ENCODE measurements at regions not wholly inside any gene's neighbourhood (a gene's known extent, or its start where the extent isn't known, plus 50 kb on each side); places are given as distances from the start of the nearest gene placed in this dataset.

DNA sequence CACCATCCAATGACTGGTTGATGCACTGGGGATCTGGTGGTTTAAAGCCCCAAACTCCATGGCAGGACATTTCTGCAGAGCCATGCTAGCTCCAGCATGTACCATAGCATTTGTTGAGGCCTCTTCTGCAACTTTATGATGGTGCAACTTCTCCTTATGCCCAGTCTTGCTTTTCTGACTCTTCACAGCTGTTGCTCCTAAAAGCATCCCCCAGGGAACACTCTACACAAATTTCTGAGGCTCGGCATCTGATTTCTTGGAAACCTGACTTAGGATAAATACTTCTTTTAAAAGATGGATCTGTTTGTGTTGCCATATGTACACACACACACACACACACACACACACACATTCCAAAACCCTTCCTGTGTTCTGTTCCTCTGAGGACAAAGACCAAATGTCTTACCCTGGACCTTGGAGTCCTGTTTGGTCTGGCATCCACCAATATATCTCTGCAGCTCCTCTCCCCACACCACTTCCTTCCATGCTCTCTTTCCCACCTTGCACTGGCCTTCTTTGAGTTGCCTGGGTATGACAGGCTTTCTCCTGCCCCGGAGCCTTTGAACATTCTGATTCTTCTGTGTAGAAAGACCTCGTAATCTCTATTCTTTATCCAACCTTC is 388.5 kb upstream of the ZNF507 start:
- TF ChIP-seq, protein P1, sequence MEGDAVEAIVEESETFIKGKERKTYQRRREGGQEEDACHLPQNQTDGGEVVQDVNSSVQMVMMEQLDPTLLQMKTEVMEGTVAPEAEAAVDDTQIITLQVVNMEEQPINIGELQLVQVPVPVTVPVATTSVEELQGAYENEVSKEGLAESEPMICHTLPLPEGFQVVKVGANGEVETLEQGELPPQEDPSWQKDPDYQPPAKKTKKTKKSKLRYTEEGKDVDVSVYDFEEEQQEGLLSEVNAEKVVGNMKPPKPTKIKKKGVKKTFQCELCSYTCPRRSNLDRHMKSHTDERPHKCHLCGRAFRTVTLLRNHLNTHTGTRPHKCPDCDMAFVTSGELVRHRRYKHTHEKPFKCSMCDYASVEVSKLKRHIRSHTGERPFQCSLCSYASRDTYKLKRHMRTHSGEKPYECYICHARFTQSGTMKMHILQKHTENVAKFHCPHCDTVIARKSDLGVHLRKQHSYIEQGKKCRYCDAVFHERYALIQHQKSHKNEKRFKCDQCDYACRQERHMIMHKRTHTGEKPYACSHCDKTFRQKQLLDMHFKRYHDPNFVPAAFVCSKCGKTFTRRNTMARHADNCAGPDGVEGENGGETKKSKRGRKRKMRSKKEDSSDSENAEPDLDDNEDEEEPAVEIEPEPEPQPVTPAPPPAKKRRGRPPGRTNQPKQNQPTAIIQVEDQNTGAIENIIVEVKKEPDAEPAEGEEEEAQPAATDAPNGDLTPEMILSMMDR (IDR thresholded peaks at IDR 0.05; ENCODE audit: extremely low read depth, low read depth, low read length), result no peak
- Histone ChIP-seq H3K4me3 (ENCODE audit: insufficient read depth, low read length) (no peak overlapping the region), H2AFZ (ENCODE audit: low read length) (no peak overlapping the region), H3K27me3 (ENCODE audit: insufficient read depth, low read length) (no peaks in the 10 kb centered on the region), H3K79me2 (ENCODE audit: insufficient read depth, low read length) (no peaks in the 10 kb centered on the region), H4K20me1 (ENCODE audit: insufficient read depth, low read length) (no peaks in the 10 kb centered on the region), H3K4me1 (ENCODE audit: insufficient read depth, low read length) (no peaks in the 10 kb centered on the region), H3K27ac (ENCODE audit: low read depth, low read length) (no peak overlapping the region), H3K9me3 (ENCODE audit: low read depth, low read length) (no peaks in the 10 kb centered on the region), H3K36me3 (ENCODE audit: insufficient read depth, low read length) (no peaks in the 10 kb centered on the region), H3K4me2 (ENCODE audit: insufficient read depth, low read length) (no peak overlapping the region)
- no peak for DNase-seq (ENCODE audit: insufficient read length, low spot score, missing footprints)

DNA sequence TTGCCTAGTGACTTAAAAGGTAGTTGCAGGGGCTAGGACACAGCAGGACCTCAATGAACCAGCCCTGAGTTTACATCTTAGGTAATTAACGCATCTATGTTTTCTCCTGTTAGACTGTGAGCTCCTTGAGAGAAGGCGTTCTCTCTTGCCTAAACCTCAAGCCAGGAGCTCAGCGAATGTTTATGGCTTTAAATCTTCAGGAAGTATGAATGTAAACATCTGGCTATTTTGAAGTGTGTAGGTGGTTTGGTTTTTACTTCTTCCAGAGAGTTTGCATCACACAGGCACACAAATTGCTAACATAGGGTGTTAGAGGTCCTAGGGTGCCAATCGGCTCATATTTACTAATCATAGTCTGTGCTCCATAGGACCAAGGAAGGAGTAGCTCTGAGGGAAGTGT is 387.7 kb upstream of the ZNF507 start:
- Histone ChIP-seq H3K27me3 (ENCODE audit: insufficient read depth, low read length) (no peaks in the 10 kb centered on the region), H3K4me1 (ENCODE audit: insufficient read depth, low read length) (no peaks in the 10 kb centered on the region), H4K20me1 (ENCODE audit: insufficient read depth, low read length) (no peaks in the 10 kb centered on the region), H2AFZ (ENCODE audit: low read length) (no peak overlapping the region), H3K4me2 (ENCODE audit: insufficient read depth, low read length) (no peak overlapping the region), H3K79me2 (ENCODE audit: insufficient read depth, low read length) (no peaks in the 10 kb centered on the region), H3K36me3 (ENCODE audit: insufficient read depth, low read length) (no peaks in the 10 kb centered on the region), H3K9me3 (ENCODE audit: low read depth, low read length) (no peaks in the 10 kb centered on the region), H3K4me3 (ENCODE audit: insufficient read depth, low read length) (no peak overlapping the region), H3K27ac (ENCODE audit: low read depth, low read length) (no peak overlapping the region)
- TF ChIP-seq, protein P1 (IDR thresholded peaks at IDR 0.05; ENCODE audit: extremely low read depth, low read depth, low read length), result no peak
- no peak for DNase-seq (ENCODE audit: insufficient read length, low spot score, missing footprints)

DNA sequence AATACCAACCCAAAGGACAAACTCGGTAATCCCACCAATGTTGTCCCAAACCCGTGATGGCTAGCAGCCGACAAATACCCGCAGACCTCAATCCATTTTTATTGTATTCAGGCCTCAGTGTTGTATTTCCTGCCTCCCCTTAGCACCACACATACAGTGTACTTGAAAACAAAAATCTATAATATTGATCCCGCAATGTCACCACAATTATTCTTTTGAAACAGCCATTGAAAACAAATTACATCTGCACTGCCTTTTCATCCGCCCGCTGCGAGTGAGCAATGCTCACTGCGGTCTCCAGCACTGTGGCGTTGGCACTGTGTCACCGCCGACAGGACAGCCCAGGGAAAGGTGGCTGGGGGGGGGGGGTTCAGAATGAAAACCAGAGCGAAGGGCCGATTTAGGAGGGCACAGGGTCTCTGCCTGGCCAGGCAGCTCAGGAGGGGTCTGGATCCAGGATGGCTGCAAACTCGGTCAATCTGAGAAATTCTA is 385.8 kb upstream of the ZNF507 start:
- no peak overlapping the region for H3K4me2 ChIP-seq (ENCODE audit: insufficient read depth, low read length)
- H4K20me1 ChIP-seq (ENCODE audit: insufficient read depth, low read length), result no peaks in the 10 kb centered on the region
- TF ChIP-seq, protein P1 (IDR thresholded peaks at IDR 0.05; ENCODE audit: extremely low read depth, low read depth, low read length), result no peak
- H3K27ac ChIP-seq (ENCODE audit: low read depth, low read length), result no peak overlapping the region
- H3K4me1 ChIP-seq (ENCODE audit: insufficient read depth, low read length), result no peaks in the 10 kb centered on the region
- H3K4me3 ChIP-seq (ENCODE audit: insufficient read depth, low read length), result no peak overlapping the region
- DNase-seq (ENCODE audit: insufficient read length, low spot score, missing footprints), result no peak
- no peaks in the 10 kb centered on the region for H3K79me2 ChIP-seq (ENCODE audit: insufficient read depth, low read length)
- H3K9me3 ChIP-seq (ENCODE audit: low read depth, low read length), result no peaks in the 10 kb centered on the region
- H2AFZ ChIP-seq (ENCODE audit: low read length), result no peak overlapping the region
- H3K36me3 ChIP-seq (ENCODE audit: insufficient read depth, low read length), result no peaks in the 10 kb centered on the region
- H3K27me3 ChIP-seq (ENCODE audit: insufficient read depth, low read length), result no peaks in the 10 kb centered on the region

DNA sequence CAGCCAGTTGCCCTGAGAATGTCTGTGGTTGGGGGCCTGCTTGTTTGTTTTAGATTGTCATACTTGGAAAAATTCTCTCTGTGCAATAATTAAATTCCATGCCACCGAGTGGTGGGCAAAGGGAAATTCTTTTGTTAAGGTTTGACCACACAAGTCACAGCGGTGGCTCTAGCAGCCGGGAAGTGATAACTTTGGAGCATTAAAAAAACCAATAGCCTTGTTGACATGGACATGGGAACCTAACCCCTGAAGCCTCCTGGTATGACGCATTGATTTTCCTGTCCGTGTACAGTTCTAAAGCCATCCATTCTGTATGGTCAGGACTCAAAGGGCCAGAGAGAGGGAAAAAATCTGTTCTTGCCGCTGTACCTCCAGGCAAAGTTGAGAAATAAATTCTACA is 384.9 kb upstream of the ZNF507 start:
- H3K27ac ChIP-seq (ENCODE audit: low read depth, low read length), result no peak overlapping the region
- H3K27me3 ChIP-seq (ENCODE audit: insufficient read depth, low read length), result no peaks in the 10 kb centered on the region
- H3K9me3 ChIP-seq (ENCODE audit: low read depth, low read length), result no peaks in the 10 kb centered on the region
- H2AFZ ChIP-seq (ENCODE audit: low read length), result no peak overlapping the region
- no peaks in the 10 kb centered on the region for H3K36me3 ChIP-seq (ENCODE audit: insufficient read depth, low read length)
- H4K20me1 ChIP-seq (ENCODE audit: insufficient read depth, low read length), result no peaks in the 10 kb centered on the region
- TF ChIP-seq, protein P1 (IDR thresholded peaks at IDR 0.05; ENCODE audit: extremely low read depth, low read depth, low read length), result no peak
- H3K4me2 ChIP-seq (ENCODE audit: insufficient read depth, low read length), result no peak overlapping the region
- no peak for DNase-seq (ENCODE audit: insufficient read length, low spot score, missing footprints)
- no peaks in the 10 kb centered on the region for H3K4me1 ChIP-seq (ENCODE audit: insufficient read depth, low read length)
- no peaks in the 10 kb centered on the region for H3K79me2 ChIP-seq (ENCODE audit: insufficient read depth, low read length)
- H3K4me3 ChIP-seq (ENCODE audit: insufficient read depth, low read length), result no peak overlapping the region

All from osteoblast (primary cell).